HEK293 (cell line): ENCODE measurements at regions not wholly inside any gene's neighbourhood (a gene's known extent, or its start where the extent isn't known, plus 50 kb on each side); places are given as distances from the start of the nearest gene placed in this dataset.

ENCODE experiments used
- CTCF ChIA-PET: fragments of 350-600 bp; formaldehyde crosslinking; extraction: SDS; loops from one replicate; lab custom pipeline; 2021; ENCODE audit warnings: antibody characterized with exemption; lab: Yijun Ruan, JAX
- POLR2A ChIA-PET: fragments of 300-600 bp; formaldehyde crosslinking; extraction: SDS; loops from one replicate; lab custom pipeline; 2020; ENCODE audit warnings: antibody characterized with exemption, inconsistent platforms; lab: Yijun Ruan, JAX
- H3K27ac ChIP-seq: fragments of 200-500 bp; sonication (Bioruptor generic); 2 replicates; pipeline ENCODE4 v1.5.1; 2014; ENCODE audit warnings: low read depth, low read length, control low read depth, inconsistent platforms; ENCODE audit errors: extremely low read depth
- H3K36me3 ChIP-seq, 2 experiments: fragments of 200-500 bp in 1 of 2; sonication (Bioruptor generic) in 1 of 2; 1 replicate in 1 of 2; 2 replicates in 1 of 2; pipeline ENCODE4 v1.5.1; 2014 to 2017; ENCODE audit warnings: inconsistent platforms in 2 of 2, low read length in 2 of 2; ENCODE audit not compliant: control insufficient read depth in 2 of 2, insufficient read depth in 1 of 2
- H3K4me1 ChIP-seq: fragments of 200-500 bp; sonication (Bioruptor generic); 2 replicates; pipeline ENCODE4 v1.5.1; 2014; ENCODE audit warnings: mild to moderate bottlenecking, low read length, inconsistent platforms; ENCODE audit not compliant: control insufficient read depth, insufficient read depth
- H3K4me3 ChIP-seq: 2 replicates; pipeline ENCODE4 v1.5.1; 2011; ENCODE audit warnings: low read depth, mild to moderate bottlenecking, control low read depth, low read length, moderate library complexity
- H3K9me3 ChIP-seq: fragments of 200-500 bp; sonication (Bioruptor generic); 2 replicates; pipeline ENCODE4 v1.5.1; 2014; ENCODE audit warnings: low read depth, low read length, inconsistent platforms; ENCODE audit not compliant: control insufficient read depth, insufficient read depth
- GLI2 ChIP-seq: fragments of 450-650 bp; formaldehyde crosslinking; IDR thresholded peaks from 2 replicates; pipeline ENCODE4; 2017; ENCODE audit warnings: missing biosample characterization, missing genetic modification characterization, low read depth, borderline replicate concordance
- HOXC10 ChIP-seq: sonication (generic); formaldehyde crosslinking; IDR thresholded peaks from 2 replicates; pipeline ENCODE4 v1.8.1; 2023; ENCODE audit warnings: mild to moderate bottlenecking, missing genetic modification reagents
- HOXD13 ChIP-seq: sonication (generic); formaldehyde crosslinking; IDR thresholded peaks from 2 replicates; pipeline ENCODE4 v1.8.0; 2022; ENCODE audit warnings: missing genetic modification reagents, borderline replicate concordance
- IKZF3 ChIP-seq: fragments of 450-650 bp; IDR thresholded peaks from 2 replicates; pipeline ENCODE4 v1.5.0; 2018; ENCODE audit warnings: missing biosample characterization, mild to moderate bottlenecking, missing genetic modification characterization, moderate library complexity
- KLF9 ChIP-seq: fragments of 450-650 bp; formaldehyde crosslinking; IDR thresholded peaks from 2 replicates; pipeline ENCODE4 v1.5.1; 2016; ENCODE audit warnings: missing biosample characterization, missing genetic modification characterization, low read depth
- MZF1 ChIP-seq: fragments of 450-650 bp; formaldehyde crosslinking; IDR thresholded peaks from 2 replicates; pipeline ENCODE4 v1.5.1; 2017; ENCODE audit warnings: missing biosample characterization, missing genetic modification characterization, borderline replicate concordance
- ZFHX2 ChIP-seq: fragments of 450-650 bp; formaldehyde crosslinking; conservative IDR thresholded peaks from 2 replicates; pipeline ENCODE4 v1.5.1; 2016; ENCODE audit warnings: missing biosample characterization, missing genetic modification characterization
- ZFP69B ChIP-seq: fragments of 450-650 bp; formaldehyde crosslinking; IDR thresholded peaks from 2 replicates; pipeline ENCODE4 v1.5.1; 2016; ENCODE audit warnings: missing biosample characterization, missing genetic modification characterization
- ZNF112 ChIP-seq: fragments of 450-650 bp; formaldehyde crosslinking; IDR thresholded peaks from 2 replicates; pipeline ENCODE4 v1.5.0; 2017; ENCODE audit warnings: missing biosample characterization, missing genetic modification characterization
- ZNF2 ChIP-seq: fragments of 450-650 bp; formaldehyde crosslinking; IDR thresholded peaks from 2 replicates; pipeline ENCODE4 v1.5.1; 2016; ENCODE audit warnings: missing biosample characterization, missing genetic modification characterization
- ZNF223 ChIP-seq: fragments of 450-650 bp; formaldehyde crosslinking; IDR thresholded peaks from 2 replicates; pipeline ENCODE4 v1.5.1; 2016; ENCODE audit warnings: missing biosample characterization, missing genetic modification characterization
- ZNF391 ChIP-seq: fragments of 450-650 bp; formaldehyde crosslinking; IDR thresholded peaks from 2 replicates; pipeline ENCODE4 v1.5.1; 2016; ENCODE audit warnings: low read depth, missing biosample characterization, missing genetic modification characterization, borderline replicate concordance
- ZNF473 ChIP-seq: fragments of 450-650 bp; formaldehyde crosslinking; IDR thresholded peaks from 2 replicates; pipeline ENCODE4 v1.5.1; 2017; ENCODE audit warnings: missing biosample characterization, missing genetic modification characterization
- ZNF555 ChIP-seq: fragments of 450-650 bp; formaldehyde crosslinking; conservative IDR thresholded peaks from 2 replicates; pipeline ENCODE4 v1.5.1; 2017; ENCODE audit warnings: missing biosample characterization, mild to moderate bottlenecking, missing genetic modification characterization, inconsistent platforms
- ZNF747 ChIP-seq: fragments of 450-650 bp; formaldehyde crosslinking; IDR thresholded peaks from 2 replicates; pipeline ENCODE4 v1.5.1; 2016; ENCODE audit warnings: missing biosample characterization, missing genetic modification characterization
- ZNF785 ChIP-seq: fragments of 450-650 bp; formaldehyde crosslinking; IDR thresholded peaks from 2 replicates; pipeline ENCODE4 v1.5.1; 2016; ENCODE audit warnings: missing biosample characterization, missing genetic modification characterization
- ZNF830 ChIP-seq: fragments of 450-650 bp; IDR thresholded peaks from 2 replicates; pipeline ENCODE4 v1.5.0; 2018; ENCODE audit warnings: missing biosample characterization, missing genetic modification characterization, low read depth, mild to moderate bottlenecking, moderate library complexity
- TF ChIP-seq, protein P1 (sequence below): fragments of 450-650 bp; formaldehyde crosslinking; IDR thresholded peaks from 2 replicates; pipeline ENCODE4 v1.5.1; 2016; ENCODE audit warnings: missing biosample characterization, missing genetic modification characterization
- TF ChIP-seq, protein P2 (sequence below): fragments of 450-650 bp; formaldehyde crosslinking; IDR thresholded peaks from 2 replicates; pipeline ENCODE4 v1.5.1; 2016; ENCODE audit warnings: missing biosample characterization, missing genetic modification characterization
- TF ChIP-seq, protein P3 (sequence below): fragments of 450-650 bp; formaldehyde crosslinking; IDR thresholded peaks from 2 replicates; pipeline ENCODE4 v1.5.1; 2016; ENCODE audit warnings: missing biosample characterization, missing genetic modification characterization, low read depth

DNA sequence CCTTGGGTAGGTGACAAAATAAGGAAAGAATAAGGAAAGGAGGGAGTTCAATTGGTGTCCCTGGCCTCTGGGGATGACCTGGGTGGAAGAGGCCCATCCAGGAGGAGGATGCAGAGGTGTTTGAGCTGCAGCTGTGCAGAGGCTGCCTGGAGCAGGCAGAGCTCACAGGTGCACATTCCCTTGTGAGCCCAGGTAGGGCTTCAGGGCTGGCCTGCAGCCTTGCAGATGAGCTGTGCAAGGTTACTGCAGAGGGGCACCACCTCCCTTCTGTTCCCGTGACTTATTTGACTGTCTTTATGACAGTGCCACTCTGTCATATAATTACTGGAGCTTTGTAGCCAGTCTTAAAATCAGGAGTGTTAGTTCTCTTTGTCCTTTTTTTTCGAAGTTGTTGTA, 263.2 kb upstream of the HS6ST1 start:
- H3K4me1 ChIP-seq, result no peaks in the 10 kb centered on the region
- TF ChIP-seq MZF1 (no peak), HOXD13 (CRISPR knock-in tag) (no peak), ZNF747 (tag by site-specific recombination) (no peak), ZNF223 (tag by site-specific recombination) (no peak), GLI2 (tag by site-specific recombination) (no peak)
- ChIA-PET CTCF (interaction anchor here (0.5 kb wide), 1 partner anchor 55 kb away, joined by 3 read pairs; no protein-coding TSS in a partner anchor), POLR2A (no interaction called here)
- no peaks in the 10 kb centered on the region for H3K36me3 ChIP-seq
- H3K4me3 ChIP-seq, result no peak overlapping the region
- no peaks in the 10 kb centered on the region for H3K9me3 ChIP-seq
- no peak overlapping the region for H3K27ac ChIP-seq

DNA sequence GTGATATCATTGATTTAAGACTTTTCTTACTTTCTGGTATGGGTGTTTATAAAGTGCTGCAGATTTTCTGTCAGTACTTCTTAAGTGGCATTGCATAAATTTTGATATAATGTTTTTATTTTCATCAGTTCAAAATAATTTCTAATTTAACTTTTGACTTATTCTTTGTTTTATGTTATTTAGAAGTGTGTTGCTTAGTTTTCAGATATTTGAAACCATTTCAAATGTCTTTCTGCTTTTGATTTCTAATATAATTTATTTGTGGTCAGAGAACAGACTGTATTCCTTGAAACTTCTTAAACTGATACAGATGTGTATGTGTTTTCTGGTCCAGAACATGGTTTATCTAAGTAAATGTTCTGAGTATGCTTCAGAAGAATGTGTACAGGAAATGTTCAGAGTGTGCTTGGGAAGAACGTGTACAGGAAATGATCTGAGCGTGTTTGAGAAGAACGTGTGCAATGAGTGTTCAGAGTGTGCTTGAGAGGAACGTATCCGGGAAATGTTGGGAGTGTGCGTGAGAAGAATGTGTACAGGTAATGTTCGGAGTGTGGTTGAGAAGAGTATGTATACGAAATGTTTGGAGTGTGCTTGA, 265.7 kb upstream of the HS6ST1 start:
- TF ChIP-seq ZFHX2 (tag by site-specific recombination), result no peak
- TF ChIP-seq, protein P1, sequence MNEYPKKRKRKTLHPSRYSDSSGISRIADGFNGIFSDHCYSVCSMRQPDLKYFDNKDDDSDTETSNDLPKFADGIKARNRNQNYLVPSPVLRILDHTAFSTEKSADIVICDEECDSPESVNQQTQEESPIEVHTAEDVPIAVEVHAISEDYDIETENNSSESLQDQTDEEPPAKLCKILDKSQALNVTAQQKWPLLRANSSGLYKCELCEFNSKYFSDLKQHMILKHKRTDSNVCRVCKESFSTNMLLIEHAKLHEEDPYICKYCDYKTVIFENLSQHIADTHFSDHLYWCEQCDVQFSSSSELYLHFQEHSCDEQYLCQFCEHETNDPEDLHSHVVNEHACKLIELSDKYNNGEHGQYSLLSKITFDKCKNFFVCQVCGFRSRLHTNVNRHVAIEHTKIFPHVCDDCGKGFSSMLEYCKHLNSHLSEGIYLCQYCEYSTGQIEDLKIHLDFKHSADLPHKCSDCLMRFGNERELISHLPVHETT (tag by site-specific recombination), result no peak
- TF ChIP-seq ZNF2 (tag by site-specific recombination), result no peak
- TF ChIP-seq HOXC10 (CRISPR knock-in tag), result no peak
- no peak for TF ChIP-seq ZNF391 (tag by site-specific recombination)
- no peak for TF ChIP-seq ZNF112 (tag by site-specific recombination)
- TF ChIP-seq, protein P2, sequence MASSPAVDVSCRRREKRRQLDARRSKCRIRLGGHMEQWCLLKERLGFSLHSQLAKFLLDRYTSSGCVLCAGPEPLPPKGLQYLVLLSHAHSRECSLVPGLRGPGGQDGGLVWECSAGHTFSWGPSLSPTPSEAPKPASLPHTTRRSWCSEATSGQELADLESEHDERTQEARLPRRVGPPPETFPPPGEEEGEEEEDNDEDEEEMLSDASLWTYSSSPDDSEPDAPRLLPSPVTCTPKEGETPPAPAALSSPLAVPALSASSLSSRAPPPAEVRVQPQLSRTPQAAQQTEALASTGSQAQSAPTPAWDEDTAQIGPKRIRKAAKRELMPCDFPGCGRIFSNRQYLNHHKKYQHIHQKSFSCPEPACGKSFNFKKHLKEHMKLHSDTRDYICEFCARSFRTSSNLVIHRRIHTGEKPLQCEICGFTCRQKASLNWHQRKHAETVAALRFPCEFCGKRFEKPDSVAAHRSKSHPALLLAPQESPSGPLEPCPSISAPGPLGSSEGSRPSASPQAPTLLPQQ (tag by site-specific recombination), result no peak
- TF ChIP-seq IKZF3 (tag by site-specific recombination), result no peak
- no peak for TF ChIP-seq GLI2 (tag by site-specific recombination)
- no peak for TF ChIP-seq ZNF473
- no peak for TF ChIP-seq KLF9 (tag by site-specific recombination)
- TF ChIP-seq ZFP69B (tag by site-specific recombination), result no peak
- no peak for TF ChIP-seq ZNF555 (tag by site-specific recombination)
- TF ChIP-seq, protein P3, sequence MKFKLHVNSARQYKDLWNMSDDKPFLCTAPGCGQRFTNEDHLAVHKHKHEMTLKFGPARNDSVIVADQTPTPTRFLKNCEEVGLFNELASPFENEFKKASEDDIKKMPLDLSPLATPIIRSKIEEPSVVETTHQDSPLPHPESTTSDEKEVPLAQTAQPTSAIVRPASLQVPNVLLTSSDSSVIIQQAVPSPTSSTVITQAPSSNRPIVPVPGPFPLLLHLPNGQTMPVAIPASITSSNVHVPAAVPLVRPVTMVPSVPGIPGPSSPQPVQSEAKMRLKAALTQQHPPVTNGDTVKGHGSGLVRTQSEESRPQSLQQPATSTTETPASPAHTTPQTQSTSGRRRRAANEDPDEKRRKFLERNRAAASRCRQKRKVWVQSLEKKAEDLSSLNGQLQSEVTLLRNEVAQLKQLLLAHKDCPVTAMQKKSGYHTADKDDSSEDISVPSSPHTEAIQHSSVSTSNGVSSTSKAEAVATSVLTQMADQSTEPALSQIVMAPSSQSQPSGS (tag by site-specific recombination), result no peak
- no peak for TF ChIP-seq ZNF785 (tag by site-specific recombination)
- no peak for TF ChIP-seq ZNF830
- H3K9me3 ChIP-seq, result no peaks in the 10 kb centered on the region
- ChIA-PET POLR2A (no interaction called here), CTCF (no interaction called here)
- no peaks in the 10 kb centered on the region for H3K36me3 ChIP-seq
- no peak overlapping the region for H3K27ac ChIP-seq
- H3K4me3 ChIP-seq, result no peak overlapping the region
- no peaks in the 10 kb centered on the region for H3K4me1 ChIP-seq
